Activated B cell treated with CpG ODN at 0.5 μM for 24 hours (primary cell): ENCODE measurements at regions not wholly inside any gene's neighbourhood (a gene's known extent, or its start where the extent isn't known, plus 50 kb on each side); places are given as distances from the start of the nearest gene placed in this dataset.

Source experiments
- ATAC-seq: fragments of 200-7000 bp; cut with Tn5 transposase; one replicate; pipeline ENCODE4 v1.10.0; 2021; ENCODE audit warnings: low read depth, mild to moderate bottlenecking, moderate library complexity
- CTCF ChIA-PET: fragments of 350-600 bp; sonication (Branson Sonifier 250); formaldehyde crosslinking; loops from one replicate; lab custom pipeline; 2021; ENCODE audit warnings: antibody characterized with exemption; lab: Charles Lee
- POLR2A ChIA-PET: fragments of 350-600 bp; sonication (Branson Sonifier 250); formaldehyde crosslinking; loops from one replicate; lab custom pipeline; 2021; ENCODE audit warnings: antibody characterized with exemption; lab: Charles Lee
- DNase-seq: peaks from one replicate; pipeline ENCODE4 v3.0.0; 2022
- H3K27ac Mint-ChIP-seq: one replicate; pipeline ENCODE4 v1.8.0; 2020; ENCODE audit warnings: mixed read lengths
- H3K27me3 Mint-ChIP-seq: one replicate; pipeline ENCODE4 v1.8.0; 2021; ENCODE audit warnings: mixed read lengths
- H3K36me3 Mint-ChIP-seq: one replicate; pipeline ENCODE4 v1.8.0; 2021; ENCODE audit warnings: low read depth, mixed read lengths
- H3K4me1 Mint-ChIP-seq: one replicate; pipeline ENCODE4 v1.8.0; 2021; ENCODE audit warnings: mixed read lengths
- H3K4me3 Mint-ChIP-seq: one replicate; pipeline ENCODE4 v1.8.0; 2020; ENCODE audit warnings: mild to moderate bottlenecking, mixed read lengths
- H3K9me3 Mint-ChIP-seq: one replicate; pipeline ENCODE4 v1.8.0; 2020; ENCODE audit warnings: mixed read lengths
- intact Hi-C: fragments of 100-400 bp; cut with micrococcal nuclease; formaldehyde crosslinking; loops from one replicate; pipeline ENCODE4 v1.15.1; 2024
- TF ChIP-seq, protein P1 (sequence below): fragments of 200-600 bp; IDR thresholded peaks from one replicate; pipeline ENCODE4 v1.8.0; 2022; ENCODE audit warnings: antibody characterized with exemption, mild to moderate bottlenecking

GRCh38 chr4:104752337-104752736 lies 257.6 kb upstream of the CXXC4 start:
- peaks cover 3% of the 10 kb centered on the region for H3K9me3 Mint-ChIP-seq
- no peak overlapping the region for H3K4me3 Mint-ChIP-seq
- TF ChIP-seq, protein P1, sequence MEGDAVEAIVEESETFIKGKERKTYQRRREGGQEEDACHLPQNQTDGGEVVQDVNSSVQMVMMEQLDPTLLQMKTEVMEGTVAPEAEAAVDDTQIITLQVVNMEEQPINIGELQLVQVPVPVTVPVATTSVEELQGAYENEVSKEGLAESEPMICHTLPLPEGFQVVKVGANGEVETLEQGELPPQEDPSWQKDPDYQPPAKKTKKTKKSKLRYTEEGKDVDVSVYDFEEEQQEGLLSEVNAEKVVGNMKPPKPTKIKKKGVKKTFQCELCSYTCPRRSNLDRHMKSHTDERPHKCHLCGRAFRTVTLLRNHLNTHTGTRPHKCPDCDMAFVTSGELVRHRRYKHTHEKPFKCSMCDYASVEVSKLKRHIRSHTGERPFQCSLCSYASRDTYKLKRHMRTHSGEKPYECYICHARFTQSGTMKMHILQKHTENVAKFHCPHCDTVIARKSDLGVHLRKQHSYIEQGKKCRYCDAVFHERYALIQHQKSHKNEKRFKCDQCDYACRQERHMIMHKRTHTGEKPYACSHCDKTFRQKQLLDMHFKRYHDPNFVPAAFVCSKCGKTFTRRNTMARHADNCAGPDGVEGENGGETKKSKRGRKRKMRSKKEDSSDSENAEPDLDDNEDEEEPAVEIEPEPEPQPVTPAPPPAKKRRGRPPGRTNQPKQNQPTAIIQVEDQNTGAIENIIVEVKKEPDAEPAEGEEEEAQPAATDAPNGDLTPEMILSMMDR: no peak
- ChIA-PET POLR2A (no interaction called here), CTCF (no interaction called here)
- H3K36me3 Mint-ChIP-seq: no peaks in the 10 kb centered on the region
- ATAC-seq (no peak), DNase-seq (no peak)
- H3K27me3 Mint-ChIP-seq: no peaks in the 10 kb centered on the region
- no peak overlapping the region for H3K27ac Mint-ChIP-seq
- intact Hi-C loops: no loop called here
- peaks cover 23% of the 10 kb centered on the region for H3K4me1 Mint-ChIP-seq

GRCh38 chr4:104756837-104757236 lies 262.1 kb upstream of the CXXC4 start:
- Mint-ChIP-seq H3K4me1 (peaks cover 12% of the 10 kb centered on the region), H3K27me3 (no peaks in the 10 kb centered on the region), H3K4me3 (no peak overlapping the region), H3K9me3 (no peaks in the 10 kb centered on the region), H3K36me3 (no peaks in the 10 kb centered on the region), H3K27ac (no peak overlapping the region)
- ATAC-seq (no peak), DNase-seq (no peak)
- TF ChIP-seq, protein P1: no peak
- CTCF ChIA-PET: no interaction called here
- POLR2A ChIA-PET: no interaction called here
- intact Hi-C loops: no loop called here

- intact Hi-C loops: no loop called here
- CTCF ChIA-PET: no interaction called here
- no peaks in the 10 kb centered on the region for H3K36me3 Mint-ChIP-seq
- H3K4me3 Mint-ChIP-seq: no peak overlapping the region
- H3K4me1 Mint-ChIP-seq: peaks cover 10% of the 10 kb centered on the region
- H3K27ac Mint-ChIP-seq: no peak overlapping the region
- TF ChIP-seq, protein P1: no peak
- ATAC-seq: no peak
- DNase-seq: no peak
- H3K27me3 Mint-ChIP-seq: no peaks in the 10 kb centered on the region
- no peaks in the 10 kb centered on the region for H3K9me3 Mint-ChIP-seq
- POLR2A ChIA-PET: no interaction called here
Measured at GRCh38 chr4:104758574-104758973, 263.9 kb upstream of the CXXC4 start.

DNA sequence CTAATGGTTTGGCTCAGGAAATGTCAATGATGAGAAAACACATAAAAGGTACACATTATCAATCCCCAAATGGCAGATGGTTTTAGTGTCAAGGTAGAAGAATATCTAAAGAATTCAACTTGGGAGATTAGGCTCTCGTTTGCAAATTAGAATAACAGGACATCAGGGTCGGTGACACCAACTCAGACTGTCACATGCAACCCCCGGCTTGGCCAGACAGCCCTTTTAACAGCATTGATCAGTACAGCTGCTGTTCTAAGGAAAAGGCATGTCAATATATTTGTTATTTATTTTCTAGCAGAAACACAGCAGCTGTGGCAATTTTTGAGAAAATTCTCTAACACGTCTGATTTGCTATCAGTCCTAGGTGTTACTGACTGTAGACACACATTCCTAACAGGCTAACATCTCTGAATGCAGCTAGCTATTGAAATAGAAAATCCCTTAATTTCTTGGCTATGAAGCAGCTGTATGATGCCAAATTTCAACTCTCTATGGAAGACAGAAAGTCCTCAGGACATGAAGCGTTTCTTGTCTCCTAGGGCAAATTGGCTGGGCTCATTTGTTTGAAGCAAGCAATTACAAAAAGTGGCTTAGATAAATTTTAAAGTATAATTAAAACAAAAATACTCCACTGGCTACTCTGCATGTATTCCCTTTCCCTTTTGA lies 269.0 kb upstream of the CXXC4 start:
- Mint-ChIP-seq H3K4me1 (no peaks in the 10 kb centered on the region), H3K27ac (no peak overlapping the region), H3K9me3 (no peaks in the 10 kb centered on the region), H3K36me3 (no peaks in the 10 kb centered on the region), H3K4me3 (no peak overlapping the region), H3K27me3 (no peaks in the 10 kb centered on the region)
- ChIA-PET CTCF (no interaction called here), POLR2A (no interaction called here)
- intact Hi-C loops: no loop called here
- no peak for ATAC-seq
- no peak for DNase-seq
- TF ChIP-seq, protein P1: no peak

- no peak overlapping the region for H3K27ac Mint-ChIP-seq
- POLR2A ChIA-PET: no interaction called here
- CTCF ChIA-PET: interaction anchor here (1.2 kb wide), 1 partner anchor 93 kb away, joined by 3 read pairs; no protein-coding TSS in a partner anchor
- TF ChIP-seq, protein P1: no peak
- H3K36me3 Mint-ChIP-seq: no peaks in the 10 kb centered on the region
- intact Hi-C loops: no loop called here
- H3K9me3 Mint-ChIP-seq: no peaks in the 10 kb centered on the region
- ATAC-seq (no peak), DNase-seq (no peak)
- peaks cover 8% of the 10 kb centered on the region for H3K4me1 Mint-ChIP-seq
- H3K27me3 Mint-ChIP-seq: no peaks in the 10 kb centered on the region
- H3K4me3 Mint-ChIP-seq: no peak overlapping the region
Measured at GRCh38 chr4:104766676-104767075, 272.0 kb upstream of the CXXC4 start.
